ENCODE measurements at regions not wholly inside any gene's neighbourhood (a gene's known extent, or its start where the extent isn't known, plus 50 kb on each side); places are given as distances from the start of the nearest gene placed in this dataset.

DNA sequence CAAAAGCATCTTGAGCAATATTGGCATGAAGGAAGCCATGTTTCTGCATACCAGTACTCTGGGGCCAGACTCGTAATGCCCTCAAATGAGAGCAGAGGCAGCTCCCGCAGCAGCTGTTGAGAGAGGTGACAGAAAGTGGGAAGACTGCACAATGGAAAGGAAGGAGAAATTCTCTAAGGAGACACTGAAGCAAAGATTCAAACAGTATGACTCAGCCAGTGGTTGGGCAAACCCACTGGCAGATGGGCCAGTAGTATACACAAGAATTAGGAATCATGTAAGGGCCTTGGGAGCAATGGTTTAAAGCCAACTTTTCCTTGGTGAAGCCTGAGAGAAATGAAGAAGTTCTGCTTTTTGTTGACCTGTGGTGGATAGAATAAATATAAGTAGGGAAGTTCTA, 2092.7 kb upstream of the PIK3C3 start:
- H3K4me1 ChIP-seq (ENCODE audit: control insufficient read depth in 2 of 3, insufficient read depth in 2 of 3, low read depth in 1 of 3, low read length in 3 of 3): no peaks in the 10 kb centered on the region
- DNase-seq (no peak), FAIRE-seq (no peak)
- no peak overlapping the region for H3K4me3 ChIP-seq (ENCODE audit: low read length in 3 of 3)
- no peaks in the 10 kb centered on the region for H3K36me3 ChIP-seq (ENCODE audit: control insufficient read depth in 2 of 3, insufficient read depth in 3 of 3, low read length in 3 of 3)
- no peak overlapping the region for H3K27ac ChIP-seq (ENCODE audit: low read depth in 2 of 2, low read length in 2 of 2)
- TF ChIP-seq, protein P1, sequence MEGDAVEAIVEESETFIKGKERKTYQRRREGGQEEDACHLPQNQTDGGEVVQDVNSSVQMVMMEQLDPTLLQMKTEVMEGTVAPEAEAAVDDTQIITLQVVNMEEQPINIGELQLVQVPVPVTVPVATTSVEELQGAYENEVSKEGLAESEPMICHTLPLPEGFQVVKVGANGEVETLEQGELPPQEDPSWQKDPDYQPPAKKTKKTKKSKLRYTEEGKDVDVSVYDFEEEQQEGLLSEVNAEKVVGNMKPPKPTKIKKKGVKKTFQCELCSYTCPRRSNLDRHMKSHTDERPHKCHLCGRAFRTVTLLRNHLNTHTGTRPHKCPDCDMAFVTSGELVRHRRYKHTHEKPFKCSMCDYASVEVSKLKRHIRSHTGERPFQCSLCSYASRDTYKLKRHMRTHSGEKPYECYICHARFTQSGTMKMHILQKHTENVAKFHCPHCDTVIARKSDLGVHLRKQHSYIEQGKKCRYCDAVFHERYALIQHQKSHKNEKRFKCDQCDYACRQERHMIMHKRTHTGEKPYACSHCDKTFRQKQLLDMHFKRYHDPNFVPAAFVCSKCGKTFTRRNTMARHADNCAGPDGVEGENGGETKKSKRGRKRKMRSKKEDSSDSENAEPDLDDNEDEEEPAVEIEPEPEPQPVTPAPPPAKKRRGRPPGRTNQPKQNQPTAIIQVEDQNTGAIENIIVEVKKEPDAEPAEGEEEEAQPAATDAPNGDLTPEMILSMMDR (IDR thresholded peaks at IDR 0.05; ENCODE audit: borderline replicate concordance, extremely low read depth, insufficient read depth): no peak
- intact Hi-C loops (cut with DNase I): no loop called here
- H3K27me3 ChIP-seq (ENCODE audit: control insufficient read depth, insufficient read depth, low read length): no peaks in the 10 kb centered on the region
- no peak overlapping the region for H3K9ac ChIP-seq (ENCODE audit: low read length in 3 of 3)
- no peaks in the 10 kb centered on the region for H3K9me3 ChIP-seq (ENCODE audit: control insufficient read depth in 2 of 3, insufficient read depth in 1 of 3, low read length in 3 of 3)

DNA sequence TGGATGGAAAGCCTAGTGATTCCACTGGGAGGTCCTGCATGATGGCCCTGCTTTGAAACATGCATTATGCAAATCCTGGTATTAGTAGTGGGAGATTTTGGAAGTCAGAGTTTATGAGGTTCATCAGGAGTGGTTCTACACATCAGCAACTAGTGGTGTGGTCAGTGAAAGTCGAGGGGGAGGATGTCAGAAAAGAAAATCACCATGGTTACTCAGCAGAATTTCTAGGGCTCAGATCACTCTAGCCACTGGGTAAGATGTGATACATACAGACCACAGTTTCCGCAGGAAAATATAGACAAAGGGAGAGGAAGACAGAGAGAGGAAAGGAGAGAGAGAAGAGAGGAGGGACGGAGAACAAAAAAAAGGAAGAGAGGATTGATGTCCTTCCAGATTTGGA, 2100.7 kb upstream of the PIK3C3 start:
- Histone ChIP-seq H3K4me1 (ENCODE audit: control insufficient read depth in 2 of 3, insufficient read depth in 2 of 3, low read depth in 1 of 3, low read length in 3 of 3) (no peaks in the 10 kb centered on the region), H3K4me3 (ENCODE audit: low read length in 3 of 3) (no peak overlapping the region), H3K27ac (ENCODE audit: low read depth in 2 of 2, low read length in 2 of 2) (no peak overlapping the region), H3K27me3 (ENCODE audit: control insufficient read depth, insufficient read depth, low read length) (no peaks in the 10 kb centered on the region), H3K36me3 (ENCODE audit: control insufficient read depth in 2 of 3, insufficient read depth in 3 of 3, low read length in 3 of 3) (no peaks in the 10 kb centered on the region), H3K9ac (ENCODE audit: low read length in 3 of 3) (no peak overlapping the region), H3K9me3 (ENCODE audit: control insufficient read depth in 2 of 3, insufficient read depth in 1 of 3, low read length in 3 of 3) (no peaks in the 10 kb centered on the region)
- intact Hi-C loops (cut with DNase I): no loop called here
- DNase-seq (no peak), FAIRE-seq (no peak)
- TF ChIP-seq, protein P1 (IDR thresholded peaks at IDR 0.05; ENCODE audit: borderline replicate concordance, extremely low read depth, insufficient read depth): no peak

DNA sequence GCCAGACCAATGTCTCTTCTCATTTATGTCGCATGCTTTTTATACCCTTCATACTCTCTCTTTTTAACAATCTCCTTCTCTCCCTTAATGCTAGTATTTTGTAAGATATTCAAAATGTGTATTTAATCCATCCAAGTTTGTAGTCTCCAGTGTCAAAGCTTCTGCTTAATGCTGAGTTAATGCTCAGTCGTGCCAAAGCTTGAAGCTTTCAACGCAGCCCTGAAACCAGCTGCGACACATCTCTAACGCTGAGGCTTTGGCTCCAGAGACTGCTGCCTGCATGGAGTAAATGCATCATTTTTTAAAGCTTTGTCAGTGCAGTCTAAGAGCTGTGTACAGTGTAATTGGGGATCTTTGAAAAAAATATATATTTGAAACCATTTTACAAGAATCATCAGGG, 2108.8 kb upstream of the PIK3C3 start:
- H3K36me3 ChIP-seq (ENCODE audit: control insufficient read depth in 2 of 3, insufficient read depth in 3 of 3, low read length in 3 of 3): no peaks in the 10 kb centered on the region
- DNase-seq (peak in 3 of 5 donors; percentile 57 to 92 (median 59)), FAIRE-seq (no peak)
- no peaks in the 10 kb centered on the region for H3K4me1 ChIP-seq (ENCODE audit: control insufficient read depth in 2 of 3, insufficient read depth in 2 of 3, low read depth in 1 of 3, low read length in 3 of 3)
- TF ChIP-seq, protein P1 (IDR thresholded peaks at IDR 0.05; ENCODE audit: borderline replicate concordance, extremely low read depth, insufficient read depth): no peak
- H3K9ac ChIP-seq (ENCODE audit: low read length in 3 of 3): no peak overlapping the region
- H3K27ac ChIP-seq (ENCODE audit: low read depth in 2 of 2, low read length in 2 of 2): no peak overlapping the region
- H3K4me3 ChIP-seq (ENCODE audit: low read length in 3 of 3): no peak overlapping the region
- no peaks in the 10 kb centered on the region for H3K27me3 ChIP-seq (ENCODE audit: control insufficient read depth, insufficient read depth, low read length)
- intact Hi-C loops (cut with DNase I): no loop called here
- H3K9me3 ChIP-seq (ENCODE audit: control insufficient read depth in 2 of 3, insufficient read depth in 1 of 3, low read length in 3 of 3): no peaks in the 10 kb centered on the region

DNA sequence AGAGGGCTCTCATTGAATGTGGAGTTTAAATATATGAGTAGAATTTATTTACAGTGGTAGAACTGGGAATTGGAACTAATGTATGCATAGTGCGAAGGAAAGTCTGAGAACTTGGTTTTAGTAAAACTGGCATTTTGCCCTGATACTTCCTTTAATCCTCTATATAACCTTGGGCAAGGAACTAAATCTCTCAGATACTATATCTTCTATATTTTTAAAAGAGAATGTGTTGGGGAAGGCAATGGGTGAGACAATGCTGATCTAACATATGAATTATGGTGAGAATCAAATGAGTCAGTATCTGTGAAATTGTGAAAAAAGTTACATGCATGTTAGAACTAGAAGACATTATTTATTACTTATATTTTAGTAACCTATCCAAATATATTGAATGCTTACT, 2109.4 kb upstream of the PIK3C3 start:
- Histone ChIP-seq H3K4me3 (ENCODE audit: low read length in 3 of 3) (no peak overlapping the region), H3K4me1 (ENCODE audit: control insufficient read depth in 2 of 3, insufficient read depth in 2 of 3, low read depth in 1 of 3, low read length in 3 of 3) (peaks cover 0 to 5% (median 0%) of the 10 kb centered on the region in 3 donors), H3K27ac (ENCODE audit: low read depth in 2 of 2, low read length in 2 of 2) (no peak overlapping the region), H3K9ac (ENCODE audit: low read length in 3 of 3) (no peak overlapping the region), H3K36me3 (ENCODE audit: control insufficient read depth in 2 of 3, insufficient read depth in 3 of 3, low read length in 3 of 3) (no peaks in the 10 kb centered on the region), H3K27me3 (ENCODE audit: control insufficient read depth, insufficient read depth, low read length) (no peaks in the 10 kb centered on the region), H3K9me3 (ENCODE audit: control insufficient read depth in 2 of 3, insufficient read depth in 1 of 3, low read length in 3 of 3) (no peaks in the 10 kb centered on the region)
- intact Hi-C loops (cut with DNase I): no loop called here
- DNase-seq: peak in 1 of 5 donors; percentile 8
- no peak for FAIRE-seq
- TF ChIP-seq, protein P1 (IDR thresholded peaks at IDR 0.05; ENCODE audit: borderline replicate concordance, extremely low read depth, insufficient read depth): no peak
